Neural cell (in vitro differentiated cells): ENCODE measurements at regions not wholly inside any gene's neighbourhood (a gene's known extent, or its start where the extent isn't known, plus 50 kb on each side); places are given as distances from the start of the nearest gene placed in this dataset.

Source experiments
- CTCF ChIP-seq: fragments of 450-650 bp; IDR thresholded peaks from 2 replicates; pipeline ENCODE4 v1.5.1; 2014; ENCODE audit warnings: antibody characterized with exemption, mild to moderate bottlenecking, moderate library complexity; ENCODE audit not compliant: poor library complexity, severe bottlenecking
- EP300 ChIP-seq: fragments of 450-650 bp; conservative IDR thresholded peaks from 2 replicates; pipeline ENCODE4 v1.6.1; 2014; ENCODE audit warnings: antibody characterized with exemption, mild to moderate bottlenecking, moderate library complexity; ENCODE audit not compliant: poor library complexity, severe bottlenecking
- POLR2AphosphoS5 ChIP-seq: IDR thresholded peaks from 2 replicates; pipeline ENCODE4 v1.6.1; 2012
- REST ChIP-seq: IDR thresholded peaks from 2 replicates; pipeline ENCODE4 v1.6.1; 2012; ENCODE audit warnings: borderline replicate concordance

GRCh38 chr13:63773476-63773875 lies 2357.8 kb upstream of the PCDH20 start:
- no peak for TF ChIP-seq REST
- TF ChIP-seq EP300: no peak
- TF ChIP-seq POLR2AphosphoS5: no peak
- no peak for TF ChIP-seq CTCF
